ENCODE measurements at regions not wholly inside any gene's neighbourhood (a gene's known extent, or its start where the extent isn't known, plus 50 kb on each side); places are given as distances from the start of the nearest gene placed in this dataset.

DNA sequence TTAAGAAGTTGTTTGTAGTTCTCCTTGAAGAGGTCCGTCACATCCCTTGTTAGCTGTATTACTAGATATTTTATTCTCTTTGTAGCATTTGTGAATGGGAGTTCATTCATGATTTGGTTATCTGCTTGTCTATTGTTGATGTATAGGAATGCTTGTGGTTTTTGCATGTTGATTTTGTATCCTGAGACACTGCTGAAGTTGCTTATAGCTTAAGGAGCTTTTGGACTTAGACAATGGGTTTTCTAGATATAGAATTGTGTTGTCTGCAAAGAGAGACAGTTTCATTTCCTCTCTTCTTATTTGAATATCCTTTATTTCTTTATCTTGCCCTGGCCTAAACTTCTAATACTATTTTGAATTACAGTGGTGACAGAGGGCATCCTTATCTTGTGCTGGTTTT lies 52.1 kb upstream of the GRID2 start:
- TF ChIP-seq EZH2 (IDR thresholded peaks at IDR 0.05; ENCODE audit: insufficient read depth, low read length), result no peak
- TF ChIP-seq, protein P1, sequence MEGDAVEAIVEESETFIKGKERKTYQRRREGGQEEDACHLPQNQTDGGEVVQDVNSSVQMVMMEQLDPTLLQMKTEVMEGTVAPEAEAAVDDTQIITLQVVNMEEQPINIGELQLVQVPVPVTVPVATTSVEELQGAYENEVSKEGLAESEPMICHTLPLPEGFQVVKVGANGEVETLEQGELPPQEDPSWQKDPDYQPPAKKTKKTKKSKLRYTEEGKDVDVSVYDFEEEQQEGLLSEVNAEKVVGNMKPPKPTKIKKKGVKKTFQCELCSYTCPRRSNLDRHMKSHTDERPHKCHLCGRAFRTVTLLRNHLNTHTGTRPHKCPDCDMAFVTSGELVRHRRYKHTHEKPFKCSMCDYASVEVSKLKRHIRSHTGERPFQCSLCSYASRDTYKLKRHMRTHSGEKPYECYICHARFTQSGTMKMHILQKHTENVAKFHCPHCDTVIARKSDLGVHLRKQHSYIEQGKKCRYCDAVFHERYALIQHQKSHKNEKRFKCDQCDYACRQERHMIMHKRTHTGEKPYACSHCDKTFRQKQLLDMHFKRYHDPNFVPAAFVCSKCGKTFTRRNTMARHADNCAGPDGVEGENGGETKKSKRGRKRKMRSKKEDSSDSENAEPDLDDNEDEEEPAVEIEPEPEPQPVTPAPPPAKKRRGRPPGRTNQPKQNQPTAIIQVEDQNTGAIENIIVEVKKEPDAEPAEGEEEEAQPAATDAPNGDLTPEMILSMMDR (IDR thresholded peaks at IDR 0.05; ENCODE audit: insufficient read depth, low read depth, low read length), result no peak
